CD14-positive monocyte (primary cell): ENCODE measurements at regions not wholly inside any gene's neighbourhood (a gene's known extent, or its start where the extent isn't known, plus 50 kb on each side); places are given as distances from the start of the nearest gene placed in this dataset.

Source experiments
- DNase-seq, 3 donors: peaks; one replicate each; pipeline ENCODE4 v3.0.0-alpha.2; 2011 to 2022
- H2AFZ ChIP-seq: 2 replicates; pipeline ENCODE4 v1.6.0; 2012; ENCODE audit warnings: mild to moderate bottlenecking, low read depth, low read length, inconsistent platforms; ENCODE audit not compliant: insufficient read depth, poor library complexity, severe bottlenecking
- H3K27ac ChIP-seq, 2 donors: 1 replicate in 1 of 2; 2 replicates in 1 of 2; pipeline ENCODE4 v1.5.1; 2012 to 2013; ENCODE audit warnings: low read length in 2 of 2, control low read depth in 1 of 2, inconsistent platforms in 1 of 2, low read depth in 1 of 2, mild to moderate bottlenecking in 1 of 2
- H3K27me3 ChIP-seq, 2 donors: one replicate each; pipeline versions ENCODE4 v1.6.0 to v1.6.1; 2011 to 2013; ENCODE audit warnings: low read length in 2 of 2; ENCODE audit not compliant: control insufficient read depth in 2 of 2, insufficient read depth in 2 of 2
- H3K36me3 ChIP-seq, 2 donors: replicated peaks in 1 of 2; 1 replicate in 1 of 2; 2 replicates in 1 of 2; pipeline versions ENCODE4 v1.5.1 to v1.6.1; 2012 to 2013; ENCODE audit warnings: low read length in 2 of 2, control low read depth in 1 of 2, inconsistent platforms in 1 of 2, mild to moderate bottlenecking in 1 of 2; ENCODE audit not compliant: insufficient read depth in 2 of 2, control insufficient read depth in 1 of 2
- H3K4me1 ChIP-seq, 2 donors: 1 replicate in 1 of 2; 2 replicates in 1 of 2; pipeline versions ENCODE4 v1.5.1 to v1.6.1; 2012 to 2013; ENCODE audit warnings: low read length in 2 of 2, control low read depth in 1 of 2, inconsistent platforms in 1 of 2, mild to moderate bottlenecking in 1 of 2, moderate library complexity in 1 of 2; ENCODE audit not compliant: insufficient read depth in 2 of 2, control insufficient read depth in 1 of 2
- H3K4me2 ChIP-seq: replicated peaks from 2 replicates; pipeline ENCODE3; 2012; ENCODE audit warnings: low read length, moderate library complexity, mild to moderate bottlenecking; ENCODE audit not compliant: poor library complexity, severe bottlenecking; ENCODE audit errors: extremely low read depth
- H3K4me3 ChIP-seq, 3 experiments: fragments of 200-600 bp in 1 of 3; sonication (generic) in 1 of 3; replicated peaks in 1 of 3; 1 replicate in 2 of 3; 2 replicates in 1 of 3; pipeline ENCODE4 v1.5.1; 2011 to 2013; ENCODE audit warnings: low read length in 3 of 3, mild to moderate bottlenecking in 3 of 3, control low read depth in 2 of 3, low read depth in 2 of 3, inconsistent platforms in 1 of 3, moderate library complexity in 1 of 3
- H3K79me2 ChIP-seq: 2 replicates; pipeline ENCODE4 v1.6.0; 2012; ENCODE audit warnings: mild to moderate bottlenecking, control low read depth, inconsistent platforms, low read length, moderate library complexity; ENCODE audit not compliant: insufficient read depth
- H3K9ac ChIP-seq: 2 replicates; pipeline ENCODE4 v1.6.0; 2017; ENCODE audit warnings: low read length, mild to moderate bottlenecking; ENCODE audit not compliant: insufficient read depth, poor library complexity, severe bottlenecking
- H3K9me3 ChIP-seq, 2 donors: replicated peaks in 1 of 2; 1 replicate in 1 of 2; 2 replicates in 1 of 2; pipeline versions ENCODE4 v1.5.1 to v1.6.1; 2012 to 2013; ENCODE audit warnings: low read length in 2 of 2, control low read depth in 1 of 2; ENCODE audit not compliant: control insufficient read depth in 1 of 2, insufficient read depth in 1 of 2
- H4K20me1 ChIP-seq: 2 replicates; pipeline ENCODE4 v1.6.0; 2012; ENCODE audit warnings: mild to moderate bottlenecking, low read length, control low read depth, moderate library complexity; ENCODE audit not compliant: insufficient read depth
- H3K27ac Mint-ChIP-seq, 7 donors: one replicate each; pipeline ENCODE4 v1.8.0; 2020; ENCODE audit warnings: mild to moderate bottlenecking in 7 of 7, mixed read lengths in 7 of 7, moderate library complexity in 6 of 7, inconsistent platforms in 2 of 7
- H3K27me3 Mint-ChIP-seq, 3 donors: one replicate each; pipeline ENCODE4 v1.8.0; 2021 to 2022; ENCODE audit warnings: low read depth in 3 of 3, mild to moderate bottlenecking in 3 of 3, mixed read lengths in 3 of 3, moderate library complexity in 3 of 3, inconsistent platforms in 1 of 3
- H3K36me3 Mint-ChIP-seq, 2 donors: one replicate each; pipeline ENCODE4 v1.8.0; 2020; ENCODE audit warnings: mixed read lengths in 2 of 2, inconsistent platforms in 1 of 2, mild to moderate bottlenecking in 1 of 2
- H3K4me1 Mint-ChIP-seq: one replicate; pipeline ENCODE4 v1.8.0; 2020; ENCODE audit warnings: mild to moderate bottlenecking, mixed read lengths
- H3K4me3 Mint-ChIP-seq, 2 donors: one replicate each; pipeline ENCODE4 v1.8.0; 2020; ENCODE audit warnings: mild to moderate bottlenecking in 2 of 2, mixed read lengths in 2 of 2, moderate library complexity in 1 of 2
- H3K9me3 Mint-ChIP-seq, 7 donors: one replicate each; pipeline ENCODE4 v1.8.0; 2020 to 2022; ENCODE audit warnings: mixed read lengths in 7 of 7, mild to moderate bottlenecking in 6 of 7, moderate library complexity in 6 of 7, inconsistent platforms in 2 of 7
- whole genome bisulfite sequencing: methylation state at CpG from one replicate; pipeline ENCODE4 v1.1.5; 2013; ENCODE audit warnings: missing lambda C conversion rate; ENCODE audit not compliant: insufficient coverage; 5-methylcytosine and 5-hydroxymethylcytosine counted together
- intact Hi-C, 2 donors: fragments of 100-400 bp; cut with micrococcal nuclease; formaldehyde crosslinking; loops; one replicate each; pipeline versions ENCODE4 v1.15.0 to v1.15.1; 2023
- TF ChIP-seq, protein P1 (sequence below): fragments of 200-600 bp; IDR thresholded peaks from one replicate; pipeline ENCODE4 v1.8.0; 2022; ENCODE audit warnings: antibody characterized with exemption, mild to moderate bottlenecking

DNA sequence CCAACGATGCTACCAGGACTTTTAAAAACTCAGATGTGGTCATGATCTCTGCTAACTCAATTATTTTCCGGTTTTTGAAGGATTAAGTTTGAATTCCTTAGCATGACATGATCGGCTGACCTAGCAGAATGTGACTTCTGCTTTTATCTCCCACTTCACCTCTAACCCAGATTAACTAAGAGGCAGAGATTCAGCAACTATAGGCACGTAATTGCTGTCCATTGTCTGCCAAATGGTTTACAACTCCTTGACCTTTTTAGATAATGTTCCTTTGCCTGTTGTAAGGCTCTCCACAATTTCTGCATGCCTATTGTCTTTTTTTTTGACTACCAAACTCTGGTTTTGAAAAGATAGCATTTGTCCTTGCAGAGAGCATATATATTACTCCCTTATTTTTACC lies 268.2 kb downstream of the BRINP1 start:
- Histone ChIP-seq H3K36me3 (no peaks in the 10 kb centered on the region), H3K4me1 (no peaks in the 10 kb centered on the region), H3K9me3 (no peaks in the 10 kb centered on the region), H4K20me1 (no peaks in the 10 kb centered on the region), H3K9ac (no peak overlapping the region), H3K79me2 (no peaks in the 10 kb centered on the region), H2AFZ (no peak overlapping the region), H3K27me3 (no peaks in the 10 kb centered on the region), H3K27ac (no peak overlapping the region), H3K4me2 (no peak overlapping the region), H3K4me3 (no peak overlapping the region)
- TF ChIP-seq, protein P1, sequence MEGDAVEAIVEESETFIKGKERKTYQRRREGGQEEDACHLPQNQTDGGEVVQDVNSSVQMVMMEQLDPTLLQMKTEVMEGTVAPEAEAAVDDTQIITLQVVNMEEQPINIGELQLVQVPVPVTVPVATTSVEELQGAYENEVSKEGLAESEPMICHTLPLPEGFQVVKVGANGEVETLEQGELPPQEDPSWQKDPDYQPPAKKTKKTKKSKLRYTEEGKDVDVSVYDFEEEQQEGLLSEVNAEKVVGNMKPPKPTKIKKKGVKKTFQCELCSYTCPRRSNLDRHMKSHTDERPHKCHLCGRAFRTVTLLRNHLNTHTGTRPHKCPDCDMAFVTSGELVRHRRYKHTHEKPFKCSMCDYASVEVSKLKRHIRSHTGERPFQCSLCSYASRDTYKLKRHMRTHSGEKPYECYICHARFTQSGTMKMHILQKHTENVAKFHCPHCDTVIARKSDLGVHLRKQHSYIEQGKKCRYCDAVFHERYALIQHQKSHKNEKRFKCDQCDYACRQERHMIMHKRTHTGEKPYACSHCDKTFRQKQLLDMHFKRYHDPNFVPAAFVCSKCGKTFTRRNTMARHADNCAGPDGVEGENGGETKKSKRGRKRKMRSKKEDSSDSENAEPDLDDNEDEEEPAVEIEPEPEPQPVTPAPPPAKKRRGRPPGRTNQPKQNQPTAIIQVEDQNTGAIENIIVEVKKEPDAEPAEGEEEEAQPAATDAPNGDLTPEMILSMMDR, result no peak
- intact Hi-C loops, result no loop called here
- H3K36me3 Mint-ChIP-seq, result no peaks in the 10 kb centered on the region
- H3K4me3 Mint-ChIP-seq, result no peak overlapping the region
- H3K9me3 Mint-ChIP-seq, result no peaks in the 10 kb centered on the region
- no peaks in the 10 kb centered on the region for H3K4me1 Mint-ChIP-seq
- peaks cover 0 to 1% (median 0%) of the 10 kb centered on the region in 3 donors for H3K27me3 Mint-ChIP-seq
- 73% methylated on average over 3 of the region's 4 CpGs for WGBS
- no peak for DNase-seq
- H3K27ac Mint-ChIP-seq, result no peak overlapping the region

DNA sequence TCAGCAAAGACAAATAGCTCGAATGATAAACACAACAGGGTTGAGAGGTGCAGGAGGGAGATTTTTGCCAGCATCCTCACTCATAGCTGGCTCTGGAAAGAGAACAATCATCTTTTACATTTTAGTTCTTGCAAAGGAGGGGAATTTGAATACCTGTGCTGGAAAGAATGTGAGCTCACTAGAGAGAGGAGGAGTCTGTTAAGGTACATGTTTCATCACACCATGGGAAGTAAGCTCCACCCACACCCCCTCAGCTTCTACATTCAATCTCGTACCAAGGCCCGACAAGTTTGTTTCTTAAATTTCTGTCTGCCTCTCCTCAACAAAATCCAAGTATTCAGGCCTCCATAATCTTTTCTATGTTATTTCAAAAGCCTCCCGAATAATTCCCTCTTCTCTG lies 254.6 kb downstream of the BRINP1 start:
- TF ChIP-seq, protein P1, result no peak
- no peaks in the 10 kb centered on the region for H3K27me3 ChIP-seq
- Mint-ChIP-seq H3K9me3 (peaks cover 0 to 4% (median 0%) of the 10 kb centered on the region in 7 donors), H3K36me3 (no peaks in the 10 kb centered on the region), H3K4me1 (no peaks in the 10 kb centered on the region), H3K4me3 (no peak overlapping the region), H3K27ac (no peak overlapping the region), H3K27me3 (peaks cover 0 to 4% (median 0%) of the 10 kb centered on the region in 3 donors)
- WGBS, result 78% methylated on average over 3 of the region's 4 CpGs
- no peak overlapping the region for H3K4me2 ChIP-seq
- no peaks in the 10 kb centered on the region for H3K79me2 ChIP-seq
- no peaks in the 10 kb centered on the region for H3K4me1 ChIP-seq
- no peaks in the 10 kb centered on the region for H3K9me3 ChIP-seq
- H2AFZ ChIP-seq, result no peak overlapping the region
- H3K36me3 ChIP-seq, result no peaks in the 10 kb centered on the region
- no peak overlapping the region for H3K4me3 ChIP-seq
- no peak overlapping the region for H3K9ac ChIP-seq
- H3K27ac ChIP-seq, result no peak overlapping the region
- intact Hi-C loops, result no loop called here
- H4K20me1 ChIP-seq, result no peaks in the 10 kb centered on the region
- no peak for DNase-seq
